ENCODE measurements at regions not wholly inside any gene's neighbourhood (a gene's known extent, or its start where the extent isn't known, plus 50 kb on each side); places are given as distances from the start of the nearest gene placed in this dataset.

GRCh38 chr20:40111282-40111681, 577.8 kb downstream of the MAFB start:
- TF ChIP-seq CTCF (IDR thresholded peaks at IDR 0.05; ENCODE audit: low read depth, low read length): no peak
- TF ChIP-seq EZH2phosphoT487 (IDR thresholded peaks at IDR 0.05; ENCODE audit: low read depth): no peak
